ENCODE measurements at regions not wholly inside any gene's neighbourhood (a gene's known extent, or its start where the extent isn't known, plus 50 kb on each side); places are given as distances from the start of the nearest gene placed in this dataset.

GRCh38 chr2:242032780-242033656 is 163.5 kb downstream of the RTP5 start:
- no peak overlapping the region for H3K4me3 ChIP-seq (ENCODE audit: low read depth, low read length)
- H3K9ac ChIP-seq (ENCODE audit: low read depth, low read length) = no peak overlapping the region
- no peaks in the 10 kb centered on the region for H3K36me3 ChIP-seq (ENCODE audit: control insufficient read depth, insufficient read depth, low read length)
- H3K9me3 ChIP-seq (ENCODE audit: control insufficient read depth, insufficient read depth, low read length) = no peaks in the 10 kb centered on the region
- no peaks in the 10 kb centered on the region for H3K4me1 ChIP-seq (ENCODE audit: control insufficient read depth, insufficient read depth, low read length)
- peaks cover 63% of the 10 kb centered on the region for H3K27me3 ChIP-seq (ENCODE audit: control insufficient read depth, insufficient read depth, low read length)

DNA sequence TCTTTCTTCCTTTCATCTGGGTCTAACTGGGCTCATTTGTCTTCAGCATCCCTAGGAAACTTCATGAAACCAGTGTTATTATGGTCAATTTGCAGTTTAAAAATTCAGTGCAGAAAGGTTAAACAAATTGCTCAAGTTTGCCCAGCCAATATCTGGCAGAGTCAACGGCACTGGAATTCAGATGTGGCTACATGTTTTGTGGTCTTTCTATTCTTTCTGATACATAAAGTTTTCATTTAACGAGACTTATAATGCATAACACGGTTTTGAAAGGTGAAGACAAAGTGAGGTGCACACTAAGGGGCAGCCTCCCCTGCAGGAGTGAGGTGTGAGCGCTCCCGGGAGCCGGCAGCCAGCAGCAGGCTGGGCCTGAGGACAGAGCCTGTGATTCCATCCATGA is 164.6 kb downstream of the RTP5 start:
- Histone ChIP-seq H3K27me3 (ENCODE audit: control insufficient read depth, insufficient read depth, low read length) (peaks cover 72% of the 10 kb centered on the region), H3K4me3 (ENCODE audit: low read depth, low read length) (no peak overlapping the region), H3K9me3 (ENCODE audit: control insufficient read depth, insufficient read depth, low read length) (no peaks in the 10 kb centered on the region), H3K36me3 (ENCODE audit: control insufficient read depth, insufficient read depth, low read length) (no peaks in the 10 kb centered on the region), H3K9ac (ENCODE audit: low read depth, low read length) (no peak overlapping the region), H3K4me1 (ENCODE audit: control insufficient read depth, insufficient read depth, low read length) (no peaks in the 10 kb centered on the region)

DNA sequence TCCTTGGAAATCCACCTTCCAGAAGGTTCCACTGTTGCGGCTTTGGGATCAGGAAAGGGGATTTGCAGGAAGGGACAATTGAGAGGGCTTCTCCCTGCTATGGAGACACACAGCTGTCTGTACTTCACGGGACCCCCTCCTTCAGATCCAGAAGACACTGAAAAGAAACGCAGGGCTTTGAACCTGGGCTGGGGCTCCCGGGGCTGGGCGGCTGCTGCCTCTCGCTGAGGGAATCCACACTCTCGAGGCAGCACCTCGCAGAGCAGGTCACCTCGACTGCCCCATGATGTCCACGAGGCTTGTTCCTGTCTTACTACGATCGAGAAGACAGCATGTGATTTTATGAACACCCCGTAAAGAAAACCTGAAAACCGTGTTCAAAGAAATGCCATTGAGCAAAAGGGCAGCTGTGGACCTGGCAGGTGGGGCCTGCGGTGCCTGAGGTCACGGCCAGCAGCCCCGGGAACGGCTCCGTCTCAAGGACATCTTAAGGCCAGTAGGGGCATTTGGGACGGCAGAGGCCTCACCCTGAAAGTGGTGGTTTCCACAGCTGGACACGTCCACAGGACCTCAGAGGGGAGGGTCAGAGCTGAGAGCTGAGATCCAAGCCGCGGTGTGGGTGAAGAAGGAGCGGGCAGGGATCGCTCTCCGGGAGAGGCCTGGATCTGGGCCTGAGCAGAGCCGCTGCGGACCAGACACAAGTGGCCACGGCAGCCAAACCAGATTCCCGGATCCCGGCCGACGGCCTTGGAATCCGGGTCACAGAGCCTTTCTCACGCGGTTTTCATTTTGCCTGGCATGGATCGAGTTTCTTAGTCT is 165.7 kb downstream of the RTP5 start:
- no peak overlapping the region for H3K9ac ChIP-seq (ENCODE audit: low read depth, low read length)
- peaks cover 82% of the 10 kb centered on the region for H3K27me3 ChIP-seq (ENCODE audit: control insufficient read depth, insufficient read depth, low read length)
- H3K9me3 ChIP-seq (ENCODE audit: control insufficient read depth, insufficient read depth, low read length) = no peaks in the 10 kb centered on the region
- H3K4me1 ChIP-seq (ENCODE audit: control insufficient read depth, insufficient read depth, low read length) = no peaks in the 10 kb centered on the region
- no peak overlapping the region for H3K4me3 ChIP-seq (ENCODE audit: low read depth, low read length)
- H3K36me3 ChIP-seq (ENCODE audit: control insufficient read depth, insufficient read depth, low read length) = no peaks in the 10 kb centered on the region

DNA sequence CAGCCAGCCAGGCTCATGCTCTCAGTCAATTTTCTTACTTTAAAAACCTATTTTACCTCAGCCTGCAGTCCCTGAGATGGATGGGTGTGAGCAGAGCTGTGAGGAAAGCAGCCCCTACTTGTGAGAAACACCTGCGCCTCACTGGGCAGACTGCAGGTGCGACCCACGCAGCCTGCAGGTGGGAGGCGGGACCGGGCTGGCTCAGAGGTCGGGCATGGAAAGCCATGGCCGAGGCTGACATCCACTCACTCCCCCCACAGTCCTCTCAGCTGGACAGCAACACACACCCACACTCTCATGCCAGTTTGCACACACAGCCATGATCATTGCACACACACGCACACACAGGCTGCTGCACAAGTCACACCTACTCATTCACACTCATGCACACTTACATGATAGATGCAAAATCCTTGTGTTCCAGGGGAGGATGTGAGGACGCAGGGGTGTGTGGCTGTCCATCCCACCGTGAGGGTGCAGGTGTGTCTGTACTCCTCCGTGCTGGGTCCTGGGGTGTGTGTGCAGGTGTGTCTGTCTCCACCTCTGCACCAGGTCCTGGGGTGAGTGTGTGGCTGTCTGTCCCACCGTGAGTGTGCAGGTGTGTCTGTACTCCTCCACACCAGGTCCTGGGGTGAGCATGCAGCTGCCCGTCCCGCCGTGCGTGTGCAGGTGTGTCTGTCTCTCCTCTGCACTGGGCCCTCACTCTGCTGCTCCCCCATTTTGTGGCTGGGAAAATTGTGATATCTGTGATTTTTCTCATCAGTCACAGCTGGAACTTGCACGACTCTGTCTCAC is 166.5 kb downstream of the RTP5 start:
- Histone ChIP-seq H3K4me1 (ENCODE audit: control insufficient read depth, insufficient read depth, low read length) (no peaks in the 10 kb centered on the region), H3K27me3 (ENCODE audit: control insufficient read depth, insufficient read depth, low read length) (peaks cover 84% of the 10 kb centered on the region), H3K9ac (ENCODE audit: low read depth, low read length) (no peak overlapping the region)

DNA sequence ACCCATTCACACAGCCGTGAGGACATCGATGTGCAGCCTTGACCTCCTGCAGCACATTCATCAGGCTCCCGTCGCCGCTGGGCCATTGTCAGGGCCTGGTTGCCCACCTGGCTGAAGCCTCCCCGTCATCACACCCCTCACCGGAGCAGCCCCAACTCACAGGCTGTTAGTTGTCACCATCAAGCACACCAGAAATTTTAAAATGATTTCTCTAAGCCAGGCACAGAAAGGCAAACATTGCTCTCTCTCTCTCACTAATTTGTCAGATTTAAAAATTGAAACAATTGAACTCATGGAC is 167.1 kb downstream of the RTP5 start:
- Histone ChIP-seq H3K4me3 (ENCODE audit: low read depth, low read length) (no peak overlapping the region), H3K9me3 (ENCODE audit: control insufficient read depth, insufficient read depth, low read length) (no peaks in the 10 kb centered on the region), H3K4me1 (ENCODE audit: control insufficient read depth, insufficient read depth, low read length) (no peaks in the 10 kb centered on the region), H3K36me3 (ENCODE audit: control insufficient read depth, insufficient read depth, low read length) (no peaks in the 10 kb centered on the region), H3K9ac (ENCODE audit: low read depth, low read length) (no peak overlapping the region), H3K27me3 (ENCODE audit: control insufficient read depth, insufficient read depth, low read length) (peaks cover 85% of the 10 kb centered on the region)

More for the DNA sequence above, 166.5 kb downstream of the RTP5 start:
- H3K36me3 ChIP-seq (ENCODE audit: control insufficient read depth, insufficient read depth, low read length) = no peaks in the 10 kb centered on the region
- no peaks in the 10 kb centered on the region for H3K9me3 ChIP-seq (ENCODE audit: control insufficient read depth, insufficient read depth, low read length)
- no peak overlapping the region for H3K4me3 ChIP-seq (ENCODE audit: low read depth, low read length)

GRCh38 chr2:242038166-242038927 is 168.8 kb downstream of the RTP5 start:
- H3K9ac ChIP-seq (ENCODE audit: low read depth, low read length) = no peak overlapping the region
- H3K36me3 ChIP-seq (ENCODE audit: control insufficient read depth, insufficient read depth, low read length) = no peaks in the 10 kb centered on the region
- H3K9me3 ChIP-seq (ENCODE audit: control insufficient read depth, insufficient read depth, low read length) = no peaks in the 10 kb centered on the region
- peaks cover 87% of the 10 kb centered on the region for H3K27me3 ChIP-seq (ENCODE audit: control insufficient read depth, insufficient read depth, low read length)
- H3K4me3 ChIP-seq (ENCODE audit: low read depth, low read length) = no peak overlapping the region
- H3K4me1 ChIP-seq (ENCODE audit: control insufficient read depth, insufficient read depth, low read length) = no peaks in the 10 kb centered on the region

GRCh38 chr2:242038928-242039341 is 169.4 kb downstream of the RTP5 start:
- no peak overlapping the region for H3K4me3 ChIP-seq (ENCODE audit: low read depth, low read length)
- no peaks in the 10 kb centered on the region for H3K4me1 ChIP-seq (ENCODE audit: control insufficient read depth, insufficient read depth, low read length)
- no peaks in the 10 kb centered on the region for H3K36me3 ChIP-seq (ENCODE audit: control insufficient read depth, insufficient read depth, low read length)
- H3K9me3 ChIP-seq (ENCODE audit: control insufficient read depth, insufficient read depth, low read length) = no peaks in the 10 kb centered on the region
- no peak overlapping the region for H3K9ac ChIP-seq (ENCODE audit: low read depth, low read length)
- peaks cover 87% of the 10 kb centered on the region for H3K27me3 ChIP-seq (ENCODE audit: control insufficient read depth, insufficient read depth, low read length)

GRCh38 chr2:242040303-242040655 is 170.8 kb downstream of the RTP5 start:
- Histone ChIP-seq H3K36me3 (ENCODE audit: control insufficient read depth, insufficient read depth, low read length) (no peaks in the 10 kb centered on the region), H3K4me3 (ENCODE audit: low read depth, low read length) (no peak overlapping the region), H3K4me1 (ENCODE audit: control insufficient read depth, insufficient read depth, low read length) (no peaks in the 10 kb centered on the region), H3K9ac (ENCODE audit: low read depth, low read length) (no peak overlapping the region), H3K9me3 (ENCODE audit: control insufficient read depth, insufficient read depth, low read length) (no peaks in the 10 kb centered on the region), H3K27me3 (ENCODE audit: control insufficient read depth, insufficient read depth, low read length) (peaks cover 93% of the 10 kb centered on the region)

GRCh38 chr2:242040681-242041080 is 171.2 kb downstream of the RTP5 start:
- H3K4me3 ChIP-seq (ENCODE audit: low read depth, low read length) = no peak overlapping the region
- H3K9ac ChIP-seq (ENCODE audit: low read depth, low read length) = no peak overlapping the region
- H3K27me3 ChIP-seq (ENCODE audit: control insufficient read depth, insufficient read depth, low read length) = peaks cover 93% of the 10 kb centered on the region
- H3K4me1 ChIP-seq (ENCODE audit: control insufficient read depth, insufficient read depth, low read length) = no peaks in the 10 kb centered on the region
- H3K9me3 ChIP-seq (ENCODE audit: control insufficient read depth, insufficient read depth, low read length) = no peaks in the 10 kb centered on the region
- no peaks in the 10 kb centered on the region for H3K36me3 ChIP-seq (ENCODE audit: control insufficient read depth, insufficient read depth, low read length)

DNA sequence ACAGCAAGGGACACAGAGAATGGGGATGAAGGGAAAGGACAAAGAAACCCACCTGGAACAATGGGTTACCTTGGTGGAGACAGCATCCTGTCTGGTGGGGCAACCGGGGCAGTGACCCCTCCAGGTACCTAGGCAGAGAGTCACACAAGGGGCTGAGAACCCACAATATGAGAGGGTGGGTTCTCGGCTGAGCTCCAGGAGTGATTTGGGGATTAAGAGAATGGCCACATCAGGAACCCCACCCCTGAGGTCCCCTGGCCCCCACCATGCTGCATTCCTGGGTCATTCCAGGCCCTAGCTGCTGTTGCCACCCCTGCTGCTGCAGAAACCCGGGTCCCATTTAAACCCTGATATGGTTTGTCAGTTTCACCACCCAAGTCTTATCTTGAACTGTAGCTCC is 172.3 kb downstream of the RTP5 start:
- no peaks in the 10 kb centered on the region for H3K4me1 ChIP-seq (ENCODE audit: control insufficient read depth, insufficient read depth, low read length)
- no peak overlapping the region for H3K9ac ChIP-seq (ENCODE audit: low read depth, low read length)
- H3K4me3 ChIP-seq (ENCODE audit: low read depth, low read length) = no peak overlapping the region
- no peaks in the 10 kb centered on the region for H3K36me3 ChIP-seq (ENCODE audit: control insufficient read depth, insufficient read depth, low read length)
- H3K9me3 ChIP-seq (ENCODE audit: control insufficient read depth, insufficient read depth, low read length) = no peaks in the 10 kb centered on the region
- peaks cover 89% of the 10 kb centered on the region for H3K27me3 ChIP-seq (ENCODE audit: control insufficient read depth, insufficient read depth, low read length)
